HG03432 (cell line): ENCODE measurements at regions not wholly inside any gene's neighbourhood (a gene's known extent, or its start where the extent isn't known, plus 50 kb on each side); places are given as distances from the start of the nearest gene placed in this dataset.
"Not testable (repeated sequence)": the region's sequence is repeated elsewhere in the genome, so short reads cannot be mapped to it uniquely, and the experiment has no call there.

Source experiments
- ATAC-seq: cut with Tn5 transposase; IDR thresholded peaks from one replicate; pipeline ENCODE4 v1.9.1; 2021; ENCODE audit warnings: mild to moderate bottlenecking, moderate library complexity; ENCODE audit not compliant: unreplicated experiment

- not testable (repeated sequence) for ATAC-seq
These were observed 113.9 kb upstream of the CXADR start for GRCh38 chr21:17398954-17399353.

GRCh38 chr21:17402937-17403336 lies 109.9 kb upstream of the CXADR start:
- no peak for ATAC-seq

- no peak for ATAC-seq
These were observed 106.6 kb upstream of the CXADR start for GRCh38 chr21:17406202-17406601.

GRCh38 chr21:17414766-17415165 lies 98.1 kb upstream of the CXADR start:
- ATAC-seq, result no peak

- ATAC-seq, result no peak
These were observed 96.7 kb upstream of the CXADR start for GRCh38 chr21:17416139-17416538.

- no peak for ATAC-seq
These were observed 89.9 kb upstream of the CXADR start for GRCh38 chr21:17422931-17423330.

GRCh38 chr21:17427157-17427556 lies 85.7 kb upstream of the CXADR start:
- ATAC-seq, result no peak

- peak; percentile 95 for ATAC-seq
These were observed 84.9 kb upstream of the CXADR start for GRCh38 chr21:17427831-17428483.

GRCh38 chr21:17428484-17428869 lies 84.4 kb upstream of the CXADR start:
- peak; percentile 84 for ATAC-seq

- no peak for ATAC-seq
These were observed 83.9 kb upstream of the CXADR start for GRCh38 chr21:17428980-17429379.

GRCh38 chr21:17429936-17430335 lies 82.9 kb upstream of the CXADR start:
- ATAC-seq, result no peak

- ATAC-seq, result no peak
These were observed 80.1 kb upstream of the CXADR start for GRCh38 chr21:17432732-17433057.

GRCh38 chr21:17433730-17434129 lies 79.1 kb upstream of the CXADR start:
- ATAC-seq, result no peak

GRCh38 chr21:17435565-17436543 lies 77.0 kb upstream of the CXADR start:
- no peak for ATAC-seq

GRCh38 chr21:17436626-17437111 lies 76.2 kb upstream of the CXADR start:
- ATAC-seq, result no peak

GRCh38 chr21:17438635-17439034 lies 74.2 kb upstream of the CXADR start:
- ATAC-seq, result no peak

- ATAC-seq, result no peak
These were observed 71.9 kb upstream of the CXADR start for GRCh38 chr21:17440969-17441368.

- no peak for ATAC-seq
These were observed 71.5 kb upstream of the CXADR start for GRCh38 chr21:17441370-17441769.

GRCh38 chr21:17442165-17442564 lies 70.7 kb upstream of the CXADR start:
- ATAC-seq, result no peak

GRCh38 chr21:17444828-17445227 lies 68.0 kb upstream of the CXADR start:
- ATAC-seq, result no peak

- no peak for ATAC-seq
These were observed 66.1 kb upstream of the CXADR start for GRCh38 chr21:17446737-17447136.

GRCh38 chr21:17449701-17450100 lies 63.1 kb upstream of the CXADR start:
- ATAC-seq, result no peak
